Ishikawa (cell line): ENCODE measurements at regions not wholly inside any gene's neighbourhood (a gene's known extent, or its start where the extent isn't known, plus 50 kb on each side); places are given as distances from the start of the nearest gene placed in this dataset.

ENCODE experiments used
- CEBPB ChIP-seq: IDR thresholded peaks from 2 replicates; pipeline ENCODE4 v1.6.1; 2012
- CREB1 ChIP-seq: IDR thresholded peaks from 2 replicates; pipeline ENCODE4 v1.6.1; 2012; ENCODE audit warnings: low read depth
- EGR1 ChIP-seq: IDR thresholded peaks from 2 replicates; pipeline ENCODE4 v1.6.1; 2012
- EP300 ChIP-seq: IDR thresholded peaks from 2 replicates; pipeline ENCODE4 v1.6.1; 2012; ENCODE audit warnings: borderline replicate concordance
- FOXM1 ChIP-seq: IDR thresholded peaks from 2 replicates; pipeline ENCODE4 v1.6.1; 2012; ENCODE audit warnings: low read depth, borderline replicate concordance
- NFIC ChIP-seq: IDR thresholded peaks from 2 replicates; pipeline ENCODE4 v1.6.1; 2012
- RAD21 ChIP-seq: IDR thresholded peaks from 2 replicates; pipeline ENCODE4 v1.6.1; 2012; ENCODE audit warnings: low read depth
- REST ChIP-seq: IDR thresholded peaks from 2 replicates; pipeline ENCODE4 v1.6.1; 2012; ENCODE audit warnings: low read depth, mild to moderate bottlenecking
- TAF1 ChIP-seq: IDR thresholded peaks from 2 replicates; pipeline ENCODE4 v1.6.1; 2012; ENCODE audit warnings: low read depth, mild to moderate bottlenecking
- TCF12 ChIP-seq: IDR thresholded peaks from 2 replicates; pipeline ENCODE4 v1.6.1; 2012; ENCODE audit warnings: low read depth
- TEAD4 ChIP-seq: IDR thresholded peaks from 2 replicates; pipeline ENCODE4 v1.6.1; 2012
- YY1 ChIP-seq: IDR thresholded peaks from 2 replicates; pipeline ENCODE4 v1.6.1; 2012; ENCODE audit warnings: low read depth
- ZBTB7A ChIP-seq: IDR thresholded peaks from 2 replicates; pipeline ENCODE4 v1.6.1; 2012; ENCODE audit warnings: low read depth
- TF ChIP-seq, protein P1 (sequence below): IDR thresholded peaks from 2 replicates; pipeline ENCODE4 v1.6.1; 2012
- TF ChIP-seq, protein P2 (sequence below): IDR thresholded peaks from 2 replicates; pipeline ENCODE4 v1.6.1; 2012

DNA sequence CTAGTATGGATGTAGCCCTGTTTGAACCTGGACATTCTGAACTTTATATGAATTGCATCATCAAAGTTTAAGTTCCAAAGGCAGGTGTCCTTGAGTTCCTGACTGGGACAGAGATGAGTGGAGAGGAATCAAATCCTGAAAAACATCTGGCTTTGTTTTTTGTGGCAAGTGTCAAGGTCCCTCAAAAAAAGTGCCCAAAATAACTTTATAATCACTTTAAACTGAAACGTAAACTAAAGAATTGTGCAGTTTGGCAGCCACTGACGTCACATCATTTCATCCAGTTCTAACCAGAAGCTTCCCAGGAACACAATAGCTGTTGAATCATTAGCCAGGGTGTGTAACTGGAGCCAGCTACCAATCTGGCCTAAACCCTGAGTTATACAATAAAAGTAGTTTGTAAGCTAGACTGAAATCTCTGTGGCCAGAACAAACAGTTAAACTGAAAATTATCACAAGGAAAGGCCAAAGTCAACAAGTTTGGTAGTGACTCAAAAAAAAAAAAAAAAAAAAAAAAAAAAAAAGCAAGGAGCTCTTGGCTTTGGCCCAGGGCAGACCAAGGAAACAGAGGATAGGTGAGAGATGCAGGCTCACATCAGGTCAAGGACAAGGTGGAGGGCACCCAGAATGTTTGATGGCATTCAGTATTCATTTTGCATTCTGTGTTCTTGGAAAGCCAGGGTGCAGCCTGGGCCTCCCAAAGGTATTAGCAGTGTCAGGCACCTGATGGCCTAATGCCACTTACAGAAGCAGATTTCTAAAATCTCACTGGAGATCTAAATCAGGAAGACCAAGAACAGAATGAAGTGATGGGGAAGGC, 74.3 kb downstream of the TNFSF18 start:
- TF ChIP-seq CREB1 (no peak), NFIC (no peak), EGR1 (no peak), TEAD4 (no peak)

GRCh38 chr1:172977296-172978017, 73.3 kb downstream of the TNFSF18 start:
- TF ChIP-seq TEAD4 (no peak), YY1 (no peak), CEBPB (no peak), ZBTB7A (no peak), RAD21 (no peak), FOXM1 (no peak), EGR1 (no peak), TCF12 (no peak)
- TF ChIP-seq, protein P1, sequence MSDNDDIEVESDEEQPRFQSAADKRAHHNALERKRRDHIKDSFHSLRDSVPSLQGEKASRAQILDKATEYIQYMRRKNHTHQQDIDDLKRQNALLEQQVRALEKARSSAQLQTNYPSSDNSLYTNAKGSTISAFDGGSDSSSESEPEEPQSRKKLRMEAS: no peak
- TF ChIP-seq, protein P2, sequence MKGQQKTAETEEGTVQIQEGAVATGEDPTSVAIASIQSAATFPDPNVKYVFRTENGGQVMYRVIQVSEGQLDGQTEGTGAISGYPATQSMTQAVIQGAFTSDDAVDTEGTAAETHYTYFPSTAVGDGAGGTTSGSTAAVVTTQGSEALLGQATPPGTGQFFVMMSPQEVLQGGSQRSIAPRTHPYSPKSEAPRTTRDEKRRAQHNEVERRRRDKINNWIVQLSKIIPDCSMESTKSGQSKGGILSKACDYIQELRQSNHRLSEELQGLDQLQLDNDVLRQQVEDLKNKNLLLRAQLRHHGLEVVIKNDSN: no peak

- no peak for TF ChIP-seq CEBPB
- TF ChIP-seq TAF1: no peak
- TF ChIP-seq TCF12: no peak
- TF ChIP-seq EP300: no peak
- no peak for TF ChIP-seq YY1
Measured at GRCh38 chr1:172978595-172978994, 72.1 kb downstream of the TNFSF18 start.

DNA sequence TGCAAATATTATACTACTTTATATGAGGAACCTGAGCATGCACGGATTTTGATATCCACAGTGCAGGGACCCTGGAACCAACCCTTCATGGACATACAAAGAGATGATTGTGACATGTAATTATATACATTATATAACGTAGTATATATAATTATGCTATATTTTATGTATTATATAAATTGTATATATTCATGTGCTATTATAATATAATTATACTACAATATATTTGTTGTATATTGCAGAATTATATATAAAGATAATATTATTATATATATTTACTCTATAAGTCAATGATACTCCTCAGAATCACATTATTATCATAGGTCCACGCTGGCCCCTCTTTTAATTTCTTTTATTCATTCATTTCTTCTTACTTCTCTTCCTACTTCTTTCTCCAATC, 70.9 kb downstream of the TNFSF18 start:
- no peak for TF ChIP-seq RAD21
- no peak for TF ChIP-seq TEAD4
- no peak for TF ChIP-seq TAF1
- TF ChIP-seq, protein P1: no peak
- TF ChIP-seq TCF12: no peak
- no peak for TF ChIP-seq FOXM1
- no peak for TF ChIP-seq EGR1
- no peak for TF ChIP-seq NFIC
- TF ChIP-seq REST: no peak
- no peak for TF ChIP-seq CREB1
- TF ChIP-seq, protein P2: no peak
- no peak for TF ChIP-seq EP300
- no peak for TF ChIP-seq ZBTB7A
- TF ChIP-seq YY1: no peak
- no peak for TF ChIP-seq CEBPB

- TF ChIP-seq ZBTB7A (no peak), RAD21 (no peak), NFIC (no peak), EGR1 (no peak), TCF12 (no peak), REST (no peak), YY1 (no peak), TAF1 (no peak), CEBPB (no peak), FOXM1 (no peak), CREB1 (no peak), TEAD4 (no peak)
- TF ChIP-seq, protein P1: no peak
- TF ChIP-seq, protein P2: no peak
Measured at GRCh38 chr1:172980456-172980855, 70.3 kb downstream of the TNFSF18 start.
